NOMO-1 (cell line): ENCODE measurements at regions not wholly inside any gene's neighbourhood (a gene's known extent, or its start where the extent isn't known, plus 50 kb on each side); places are given as distances from the start of the nearest gene placed in this dataset.
A peak's percentile ranks its signal among the peaks of the same experiment; 100 is the strongest.

ENCODE experiments used
- DNase-seq, 2 experiments: peaks; one replicate each; lab custom pipeline; 2025; ENCODE audit not compliant: unreplicated experiment in 2 of 2; lab: John Stamatoyannopoulos, UW

DNA sequence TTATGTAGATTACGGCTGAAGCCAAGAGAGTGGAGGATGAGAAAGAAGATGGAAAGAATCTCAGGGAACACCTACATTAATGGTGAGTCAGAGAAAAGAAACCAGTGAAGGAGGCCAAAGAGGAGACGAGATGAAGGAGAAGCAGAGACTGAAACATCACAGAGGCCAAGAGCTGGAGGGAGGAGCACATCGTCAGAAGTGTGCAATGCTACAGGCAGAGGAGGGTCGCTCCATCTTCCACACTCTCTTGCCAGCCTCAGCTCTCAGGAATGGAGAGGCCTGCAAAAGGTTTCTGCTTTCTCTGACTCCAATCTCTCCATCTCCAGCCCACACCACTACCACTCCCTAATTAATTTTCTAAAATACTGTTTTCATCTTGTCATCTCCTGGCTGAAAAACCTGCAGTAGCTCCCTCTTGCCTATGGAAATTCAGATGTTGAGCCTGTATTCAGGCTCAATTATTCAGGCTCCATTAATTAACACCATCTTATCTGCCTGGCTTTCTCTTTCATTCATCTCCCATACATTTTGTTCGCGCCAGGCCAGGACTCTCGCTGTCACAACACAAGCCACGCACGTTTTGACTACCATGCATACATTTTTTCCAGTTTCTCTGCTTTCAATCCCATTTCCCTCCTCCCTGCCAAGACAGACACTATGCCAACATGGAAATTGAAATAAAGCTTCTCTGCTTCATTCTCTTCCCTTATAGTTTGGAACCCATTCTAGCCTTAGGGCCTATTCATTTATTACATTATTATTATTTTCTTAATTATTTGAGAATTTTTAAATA, 165.8 kb downstream of the INHBA start:
- DNase-seq: no peak

DNA sequence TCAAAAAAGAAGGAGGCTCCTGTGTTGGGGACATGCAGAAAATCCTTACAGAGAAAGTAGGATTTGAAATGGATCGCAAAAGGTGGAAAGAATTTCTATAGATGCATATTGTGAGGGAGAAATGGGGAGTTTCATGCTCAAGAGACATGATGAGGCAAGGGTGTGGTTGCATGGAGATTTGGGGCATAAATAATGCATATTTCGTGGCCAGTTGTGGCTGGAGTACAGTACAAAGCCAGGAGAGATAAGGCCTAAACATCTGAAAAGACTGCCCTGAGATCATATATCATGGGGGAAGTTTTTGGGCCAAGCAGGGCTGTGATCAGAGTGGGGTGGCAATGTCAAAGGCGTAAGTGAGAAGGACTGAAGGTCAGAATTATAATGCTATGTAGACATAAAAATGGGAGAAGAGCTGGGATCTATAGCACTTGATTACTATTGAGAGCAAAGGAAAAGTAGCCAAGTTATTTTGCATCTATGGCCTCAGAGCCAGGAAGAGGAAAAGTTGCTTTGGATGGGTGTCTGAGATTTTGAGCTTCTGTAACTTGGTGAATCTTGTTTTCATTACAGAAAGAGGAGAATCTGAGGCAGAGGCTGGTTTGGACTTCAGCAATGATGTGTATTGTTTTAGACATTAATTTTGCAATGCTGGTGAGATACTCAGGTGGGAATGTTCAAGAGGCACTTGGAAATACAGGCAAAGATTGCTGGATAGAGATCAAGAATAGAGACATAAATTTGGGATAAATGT, 166.6 kb downstream of the INHBA start:
- no peak for DNase-seq

DNA sequence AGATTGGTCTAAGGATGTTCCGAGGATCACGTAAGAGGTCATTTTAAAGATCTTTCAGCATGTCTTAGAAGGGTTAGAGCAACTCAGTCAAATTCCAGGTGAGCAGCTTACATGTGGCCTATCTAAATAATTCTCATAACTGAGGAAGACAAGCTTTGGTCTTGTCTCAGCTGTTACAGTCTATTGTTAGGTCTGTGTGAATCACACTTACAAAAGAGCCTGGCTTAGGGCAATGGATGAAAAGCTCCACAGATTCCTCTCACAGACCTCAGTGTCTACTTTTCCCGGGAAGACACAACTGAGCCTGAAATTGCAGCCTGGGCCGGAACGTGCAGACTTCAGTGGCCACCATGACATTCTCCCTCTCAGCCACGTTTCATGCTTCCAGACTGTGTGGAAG, 173.1 kb downstream of the INHBA start:
- no peak for DNase-seq

DNA sequence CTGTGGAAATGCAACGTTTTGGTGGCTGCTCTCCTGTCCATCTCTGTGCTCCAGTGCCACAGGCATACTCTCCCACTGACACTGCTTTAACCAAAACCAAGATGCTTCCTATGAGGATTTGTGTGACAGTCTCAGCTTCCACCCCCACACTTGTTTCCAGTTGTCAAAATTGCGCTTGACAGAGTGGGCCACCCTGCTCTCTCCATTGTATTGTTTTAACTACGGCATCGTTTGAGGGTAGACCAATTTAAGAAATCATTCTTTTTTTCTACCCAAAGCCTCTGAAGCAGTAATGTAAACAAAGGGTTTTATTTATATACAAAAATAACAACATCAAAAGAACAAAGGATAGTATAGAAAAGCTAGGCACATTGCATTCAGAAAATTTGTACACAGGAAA, 178.0 kb downstream of the INHBA start:
- no peak for DNase-seq

DNA sequence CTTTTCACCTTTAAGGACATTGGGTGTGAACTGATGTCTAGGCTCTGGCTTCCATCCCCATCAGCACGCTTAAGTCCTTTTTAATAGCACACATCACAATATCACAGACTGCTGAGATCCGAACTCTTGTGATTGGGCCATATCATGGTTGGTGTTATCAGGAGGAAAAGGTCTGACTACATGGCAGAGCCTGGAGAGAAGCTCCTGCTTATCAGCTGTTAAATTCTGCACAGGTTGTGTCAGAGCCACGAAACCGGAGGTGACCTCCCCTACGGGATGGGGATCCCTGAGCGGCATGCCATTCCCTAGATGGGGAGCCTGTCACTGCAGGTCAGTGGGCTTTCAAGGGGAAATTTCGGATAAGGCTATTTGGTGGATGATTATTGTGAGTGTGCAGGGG, 182.4 kb downstream of the INHBA start:
- no peak for DNase-seq

DNA sequence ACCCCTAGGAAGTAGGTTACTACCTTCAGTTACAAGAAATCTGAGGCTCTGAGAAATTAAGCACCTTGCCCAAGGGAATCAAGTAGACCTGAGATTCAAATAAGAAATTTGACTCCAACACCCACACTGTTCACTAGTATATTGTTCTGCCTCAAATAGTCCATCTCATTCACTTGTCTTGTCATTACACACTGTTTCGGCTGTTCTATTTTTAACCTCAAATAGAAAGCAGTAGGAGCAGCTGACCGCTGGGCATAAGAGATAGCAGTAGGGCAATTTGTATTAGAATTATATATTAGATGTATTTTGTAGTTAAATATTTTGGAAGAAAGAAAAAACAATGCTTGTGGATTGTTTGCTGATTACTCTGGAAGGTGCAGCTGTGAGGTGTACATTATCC, 185.1 kb downstream of the INHBA start:
- no peak for DNase-seq

DNA sequence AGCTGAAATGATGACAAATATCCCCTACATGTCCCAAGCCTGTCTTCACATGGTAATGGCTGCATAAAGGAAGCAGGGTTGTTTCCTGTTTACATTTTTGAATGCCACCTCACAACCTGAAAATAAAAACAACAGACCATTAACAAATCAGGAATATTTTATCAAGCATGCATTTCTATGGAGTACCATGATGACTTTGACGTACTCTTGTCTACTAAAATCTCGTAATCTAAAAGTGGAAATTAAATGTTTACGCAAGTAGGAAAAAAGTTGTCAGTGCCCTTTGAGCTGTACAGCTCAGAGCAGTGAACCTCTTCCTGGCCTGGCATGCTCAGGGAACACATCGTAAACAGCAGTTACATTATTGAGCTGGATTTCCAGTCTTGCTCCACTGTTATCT, 194.1 kb downstream of the INHBA start:
- no peak for DNase-seq

DNA sequence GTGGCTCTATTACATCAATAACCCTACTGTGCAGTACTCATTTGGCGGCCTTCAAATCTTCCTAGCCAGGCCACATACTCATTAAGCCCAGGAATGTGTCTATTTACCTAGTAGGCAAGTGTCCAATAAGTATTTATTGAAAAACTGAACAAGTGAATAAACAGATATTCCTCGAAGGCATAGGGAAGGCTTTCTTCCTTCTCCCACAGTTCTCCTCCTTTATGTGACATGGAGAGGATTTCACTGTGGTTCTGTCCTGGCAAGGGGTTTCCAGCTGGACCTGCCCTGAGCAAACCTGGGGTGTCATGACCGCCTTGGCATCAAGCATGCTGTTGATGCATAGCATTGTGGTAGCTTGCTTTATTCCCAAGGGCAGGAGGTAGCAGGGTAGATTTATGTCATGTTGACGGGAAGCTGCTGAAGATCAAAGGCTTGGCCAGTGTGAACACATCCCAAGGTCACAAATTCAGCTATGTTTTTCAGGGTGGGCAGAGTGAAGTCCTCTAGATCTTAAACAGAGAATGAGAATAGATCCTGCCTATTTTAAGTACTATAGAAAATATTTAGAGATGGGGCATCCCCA, 195.1 kb downstream of the INHBA start:
- DNase-seq: no peak

DNA sequence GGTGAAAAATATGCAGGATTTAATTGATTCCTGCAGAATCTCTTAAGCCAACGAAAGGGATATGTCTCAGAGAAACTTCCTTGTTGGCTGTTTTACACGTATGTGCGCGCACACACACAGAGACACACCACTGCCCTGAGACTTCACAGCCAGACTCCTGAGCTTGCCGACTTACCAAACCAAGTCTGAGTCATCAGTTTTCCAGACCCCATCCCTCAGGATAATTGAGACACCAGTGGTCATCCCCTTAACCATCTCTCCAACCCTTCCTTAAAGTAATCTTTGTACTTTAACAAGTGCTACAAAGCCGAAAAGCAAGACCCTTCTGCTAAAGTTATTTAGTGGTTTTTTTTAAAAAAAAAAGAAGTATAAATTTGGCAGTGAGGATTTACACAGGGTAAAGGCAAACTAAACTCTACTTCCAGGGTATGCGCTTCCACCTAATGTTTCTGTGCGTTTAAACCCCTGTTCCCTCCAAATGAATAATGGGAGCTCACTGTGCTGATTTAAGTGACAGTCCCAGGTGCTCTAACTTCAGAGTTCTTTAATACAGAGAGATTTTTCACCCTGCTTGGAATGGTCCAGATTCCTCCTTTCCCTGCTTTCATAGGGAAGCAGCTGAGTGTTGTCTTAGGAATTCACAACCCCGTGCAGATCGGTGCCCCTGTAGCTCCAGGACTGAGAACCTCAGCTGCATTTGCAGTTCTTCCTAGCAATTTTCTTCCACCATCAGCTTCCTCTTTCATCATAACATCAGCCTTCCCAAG, 198.5 kb downstream of the INHBA start:
- no peak for DNase-seq

DNA sequence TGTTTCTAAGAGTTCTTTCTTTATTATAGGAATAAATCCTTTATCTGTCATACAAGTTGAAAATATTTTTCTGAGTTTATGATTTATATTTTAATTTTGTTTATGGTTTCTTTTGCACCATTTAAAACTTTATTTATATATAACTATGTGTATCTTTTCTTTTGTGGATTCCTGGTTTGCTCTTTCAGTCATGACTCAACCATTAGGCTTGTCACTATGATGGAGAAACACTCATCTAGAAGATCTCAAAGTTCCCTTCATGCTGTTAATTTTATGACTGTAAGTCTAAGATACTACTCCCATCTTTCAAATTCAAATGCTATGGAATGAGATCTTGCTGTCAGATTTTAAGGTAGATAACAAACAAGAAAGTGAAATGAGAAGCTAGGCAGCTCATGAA, 199.5 kb downstream of the INHBA start:
- DNase-seq: no peak

DNA sequence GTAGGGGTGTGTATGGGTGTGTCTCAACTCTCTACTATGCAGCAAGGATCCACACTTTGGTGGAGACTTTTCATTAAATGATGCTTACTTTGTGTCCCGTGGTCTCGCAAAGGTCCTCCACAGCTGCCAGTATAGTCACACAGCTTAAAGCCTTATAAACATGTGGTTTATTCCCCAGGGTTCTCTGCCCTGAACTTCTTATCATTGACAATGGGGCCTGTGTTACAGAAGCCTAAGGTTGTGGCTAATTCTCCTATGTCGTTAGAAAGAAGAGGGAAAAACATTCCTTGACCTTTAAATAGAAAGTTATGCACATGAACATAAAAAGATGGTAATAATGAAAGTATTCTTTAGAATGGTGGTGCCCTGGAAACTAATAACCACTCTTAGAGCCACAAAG, 201.4 kb downstream of the INHBA start:
- DNase-seq: no peak

DNA sequence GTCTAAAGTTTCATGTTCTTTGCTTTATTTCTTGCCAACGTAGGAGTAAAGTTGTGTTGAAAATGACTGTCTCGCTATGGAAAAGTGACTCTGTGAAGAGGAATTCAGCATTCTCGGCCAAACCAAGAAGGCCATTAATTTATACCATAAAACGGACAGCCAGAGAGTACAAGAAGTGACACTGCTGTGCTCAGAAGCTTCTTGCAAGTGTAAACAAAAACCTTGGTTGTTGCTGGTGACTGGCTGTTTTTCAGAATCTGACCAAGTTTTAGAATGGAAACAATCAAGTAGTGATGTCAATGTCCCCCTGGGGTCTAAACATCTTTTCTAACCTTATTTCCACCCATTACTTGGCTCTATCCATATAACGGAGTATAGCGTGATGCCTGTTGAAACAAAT, 201.9 kb downstream of the INHBA start:
- DNase-seq: no peak

DNA sequence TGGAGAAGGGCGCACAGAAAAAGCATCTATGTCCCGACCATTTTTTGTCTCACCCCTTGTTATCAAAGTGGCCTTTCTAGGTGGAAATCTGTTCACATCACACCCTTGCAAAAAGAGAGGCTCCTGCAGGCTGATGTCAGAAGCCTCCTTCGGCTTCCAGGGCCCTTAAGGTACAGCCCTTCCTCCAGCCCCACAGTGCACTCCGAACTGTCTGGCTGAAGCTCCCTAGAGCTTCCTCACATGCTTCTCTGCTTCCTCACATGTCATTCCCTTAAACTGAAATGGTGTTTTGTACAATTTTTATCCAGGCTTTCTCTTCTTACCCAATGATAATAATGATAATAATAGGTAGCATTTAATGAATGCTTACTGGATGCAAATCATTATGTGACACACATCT, 210.3 kb downstream of the INHBA start:
- no peak for DNase-seq

DNA sequence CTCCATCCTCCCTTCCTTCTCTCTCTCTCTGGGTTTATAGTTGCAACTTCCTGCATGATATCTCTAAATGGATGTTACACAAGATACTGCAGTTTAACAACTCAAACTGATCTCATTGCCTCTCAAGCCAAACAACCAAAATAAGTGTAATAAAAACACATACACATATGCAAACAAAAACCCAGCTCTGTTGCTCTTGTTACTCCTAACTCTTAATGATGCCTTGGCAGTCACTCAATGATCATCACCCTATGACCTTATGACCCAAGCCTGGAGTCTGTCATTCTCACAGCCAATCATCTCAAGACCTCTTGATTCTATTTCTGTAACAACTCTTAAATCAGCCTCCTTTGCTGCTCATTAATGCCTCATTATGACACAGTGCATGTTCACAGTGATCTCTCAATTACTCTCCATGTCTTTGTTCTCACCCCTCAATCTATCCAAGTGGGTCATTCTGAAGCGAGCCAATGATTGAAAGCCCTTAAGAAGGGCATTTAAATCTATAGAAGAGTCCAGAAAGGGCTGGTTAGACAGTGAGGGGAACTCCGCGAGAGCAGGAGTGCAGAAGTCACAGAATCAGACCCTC, 210.9 kb downstream of the INHBA start:
- DNase-seq: peak in 1 of 2 experiments; percentile 27

DNA sequence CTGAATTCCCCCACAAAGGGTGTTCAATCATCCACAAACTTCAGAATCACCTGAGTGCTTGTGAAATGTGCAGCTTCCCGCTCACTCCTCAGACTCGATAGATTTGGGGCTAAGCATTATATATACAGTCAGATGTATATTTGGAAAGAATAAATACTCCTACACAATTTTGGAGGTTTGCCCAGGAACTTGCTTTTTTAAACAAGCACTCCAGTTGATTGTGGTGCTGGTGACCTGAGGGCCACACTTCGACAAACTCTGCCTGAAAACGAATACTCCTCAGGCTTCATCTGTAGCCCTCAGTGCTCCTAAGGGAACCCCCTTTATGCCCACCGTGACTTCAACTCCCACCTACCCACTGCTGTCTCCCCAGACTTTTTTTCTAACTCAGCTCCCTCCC, 211.6 kb downstream of the INHBA start:
- no peak for DNase-seq

DNA sequence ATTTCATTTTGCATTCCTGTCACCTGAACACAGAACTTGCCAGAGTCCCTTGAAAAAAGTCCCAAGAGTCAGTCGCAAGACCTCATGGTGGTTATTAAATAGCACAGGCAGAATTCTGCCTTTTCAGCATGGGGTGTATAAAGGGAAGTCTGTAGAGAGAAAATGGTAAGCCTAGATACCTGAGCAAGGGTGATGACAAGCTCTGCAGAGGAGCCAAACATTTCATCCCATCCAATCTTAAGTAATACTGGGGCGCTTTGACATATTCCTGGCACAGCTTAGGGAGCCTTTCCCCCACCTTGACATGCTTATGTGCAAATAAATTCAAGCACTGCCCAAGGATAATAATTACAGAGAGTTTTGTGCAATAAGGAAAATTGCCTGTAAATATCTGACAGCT, 213.0 kb downstream of the INHBA start:
- DNase-seq: no peak

DNA sequence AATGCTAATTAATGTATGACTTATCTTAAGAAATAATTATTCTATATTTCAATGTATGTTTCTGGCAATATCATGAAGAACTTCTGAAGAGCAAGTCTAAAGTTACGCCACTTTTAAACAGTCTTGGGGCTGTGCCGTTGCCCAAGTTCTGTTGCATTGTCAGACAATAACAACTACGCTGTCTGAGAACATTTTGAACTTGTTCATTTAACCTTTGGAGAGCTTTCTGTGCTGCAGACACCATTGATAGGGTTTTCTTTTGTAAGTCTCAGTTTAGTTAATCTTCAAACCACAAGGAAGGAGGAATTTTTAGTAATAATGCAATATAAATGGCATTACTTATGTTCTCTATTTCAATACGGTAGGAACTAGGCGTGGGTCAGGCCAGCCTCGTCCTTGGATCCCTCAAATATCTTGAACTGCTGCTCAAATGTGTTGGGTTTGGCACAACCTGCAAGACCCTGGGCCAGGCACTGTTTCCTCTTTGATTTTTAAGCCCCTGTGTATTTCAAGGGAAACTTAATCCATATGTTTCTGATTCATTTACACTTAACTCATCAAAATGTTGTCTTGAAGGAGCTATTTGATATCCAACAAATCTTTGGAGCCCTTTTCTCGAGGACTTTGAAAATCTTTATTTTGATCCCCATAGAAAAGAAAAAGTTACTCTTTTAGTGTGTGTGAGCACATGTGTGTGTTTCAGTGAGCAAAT, 215.5 kb downstream of the INHBA start:
- no peak for DNase-seq

DNA sequence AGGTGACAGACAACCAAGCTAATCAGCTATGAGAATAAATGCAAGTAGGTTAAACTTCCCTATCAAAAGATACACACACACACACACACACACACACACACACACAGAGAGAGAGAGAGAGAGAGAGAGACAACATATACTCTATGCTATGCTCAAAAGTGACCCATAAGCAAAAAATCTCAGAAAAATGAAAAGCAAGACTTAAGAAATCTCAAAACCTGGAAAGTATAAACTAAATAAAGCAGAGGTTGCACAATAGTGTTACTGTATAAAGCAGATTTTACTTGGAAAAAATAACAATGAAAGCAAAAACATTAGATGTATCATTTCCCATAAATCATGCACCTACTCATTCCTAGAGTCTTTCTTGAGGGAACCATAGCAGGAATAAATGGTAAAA, 221.5 kb downstream of the INHBA start:
- DNase-seq: no peak

DNA sequence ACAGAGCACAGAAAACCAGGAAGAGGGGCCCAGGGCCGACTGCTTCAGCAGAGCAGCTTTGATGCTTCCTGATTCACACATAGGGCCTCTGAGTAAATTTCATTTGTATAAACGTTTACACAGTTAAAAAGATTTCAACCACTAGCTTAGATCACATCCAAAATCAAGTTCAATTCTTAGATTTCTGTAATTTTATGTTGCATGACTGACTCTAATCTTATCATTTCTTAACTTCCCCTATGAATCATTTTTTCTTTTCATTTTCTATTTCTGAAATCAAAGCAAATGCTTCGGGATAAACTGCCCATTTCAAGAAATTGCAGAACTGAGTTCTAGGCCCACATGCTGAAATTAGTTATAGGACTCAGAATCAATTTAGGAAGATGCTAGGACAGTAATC, 224.7 kb downstream of the INHBA start:
- peak in 1 of 2 experiments; percentile 61 for DNase-seq

DNA sequence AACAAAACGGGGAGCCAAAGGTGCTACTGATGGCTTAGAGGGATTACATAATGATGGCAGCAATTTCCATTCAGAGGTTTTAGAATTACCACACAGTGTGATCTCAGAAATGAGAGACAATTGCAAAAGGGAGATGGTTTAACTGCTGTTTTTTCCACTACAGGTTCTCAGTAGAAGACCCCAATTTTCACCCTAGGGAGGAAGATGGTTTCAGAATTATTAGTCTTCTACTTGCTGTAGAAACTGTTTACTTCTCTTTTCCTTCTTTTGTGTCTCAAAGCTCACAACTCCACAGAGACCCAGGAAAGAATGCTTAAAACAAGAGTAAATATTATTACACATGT, 226.5 kb downstream of the INHBA start:
- peak; percentile 27 to 59 for DNase-seq
